Omental fat pad (tissue), 3 donors: ENCODE measurements at regions not wholly inside any gene's neighbourhood (a gene's known extent, or its start where the extent isn't known, plus 50 kb on each side); places are given as distances from the start of the nearest gene placed in this dataset.
"Not testable (repeated sequence)": the region's sequence is repeated elsewhere in the genome, so short reads cannot be mapped to it uniquely, and the experiment has no call there.

Source experiments
- ATAC-seq: fragments of 150-250 bp; one replicate; pipeline ENCODE4 v1.9.1; 2016; ENCODE audit warnings: mild to moderate bottlenecking, moderate library complexity; ENCODE audit not compliant: low FRiP score
- DNase-seq: peaks from one replicate; pipeline ENCODE4 v3.0.0-alpha.2; 2019; ENCODE audit warnings: low spot score
- CTCF ChIP-seq, 3 donors: fragments of 450-650 bp; IDR thresholded peaks; one replicate each; pipeline ENCODE4 v1.5.1; 2016 to 2017; ENCODE audit warnings: antibody characterized with exemption in 3 of 3, mild to moderate bottlenecking in 3 of 3, moderate library complexity in 2 of 3

GRCh38 chr5:56402266-56403220 lies 169.4 kb upstream of the ANKRD55 start:
- no peak for TF ChIP-seq CTCF (IDR thresholded peaks at IDR 0.05)
- no peak for DNase-seq
- no peak for ATAC-seq

GRCh38 chr5:56397796-56398195 lies 164.7 kb upstream of the ANKRD55 start:
- DNase-seq, ATAC-seq: not testable (repeated sequence)

- DNase-seq, result no peak
- no peak for TF ChIP-seq CTCF (IDR thresholded peaks at IDR 0.05)
- ATAC-seq, result no peak
These were observed 163.5 kb upstream of the ANKRD55 start for GRCh38 chr5:56396634-56397033.

- TF ChIP-seq CTCF (IDR thresholded peaks at IDR 0.05), result no peak
- ATAC-seq (no peak), DNase-seq (no peak)
These were observed 156.1 kb upstream of the ANKRD55 start for GRCh38 chr5:56389261-56389660.

- ATAC-seq, result no peak
- no peak for DNase-seq
- no peak for TF ChIP-seq CTCF (IDR thresholded peaks at IDR 0.05)
These were observed 155.3 kb upstream of the ANKRD55 start for GRCh38 chr5:56388229-56388985.

- no peak for DNase-seq
- ATAC-seq, result no peak
- TF ChIP-seq CTCF (IDR thresholded peaks at IDR 0.05), result no peak
These were observed 152.9 kb upstream of the ANKRD55 start for GRCh38 chr5:56386046-56386445.

GRCh38 chr5:56384186-56384585 lies 151.1 kb upstream of the ANKRD55 start:
- no peak for TF ChIP-seq CTCF (IDR thresholded peaks at IDR 0.05)
- ATAC-seq (peak; percentile 57), DNase-seq (no peak)
